ENCODE measurements at regions not wholly inside any gene's neighbourhood (a gene's known extent, or its start where the extent isn't known, plus 50 kb on each side); places are given as distances from the start of the nearest gene placed in this dataset.

- CTCF ChIA-PET: no interaction called here
- ATAC-seq: no peak
Observed at GRCh38 chr7:118759921-118760320, 535.4 kb downstream of the ANKRD7 start.

GRCh38 chr7:118762451-118762850, 537.9 kb downstream of the ANKRD7 start:
- Mint-ChIP-seq H3K4me1 (no peaks in the 10 kb centered on the region), H3K4me3 (no peak overlapping the region), H3K27me3 (no peaks in the 10 kb centered on the region), H3K9me3 (ENCODE audit: low read depth) (peaks cover 2% of the 10 kb centered on the region), H3K36me3 (ENCODE audit: low read depth) (no peaks in the 10 kb centered on the region), H3K27ac (no peak overlapping the region)
- ChIA-PET POLR2A (no interaction called here), CTCF (interaction anchor here (0.7 kb wide), 1 partner anchor 1049 kb away, joined by 3 read pairs; no protein-coding TSS in a partner anchor)
- no peak for DNase-seq
- intact Hi-C loops (cut with DNase I, micrococcal nuclease): no loop called here
- ATAC-seq: no peak

More at GRCh38 chr7:118759921-118760320, 535.4 kb downstream of the ANKRD7 start:
- no peak overlapping the region for H3K4me3 Mint-ChIP-seq
- no peak overlapping the region for H3K27ac Mint-ChIP-seq
- H3K4me1 Mint-ChIP-seq: no peaks in the 10 kb centered on the region
- no peaks in the 10 kb centered on the region for H3K36me3 Mint-ChIP-seq (ENCODE audit: low read depth)
- peaks cover 2% of the 10 kb centered on the region for H3K9me3 Mint-ChIP-seq (ENCODE audit: low read depth)
- DNase-seq: no peak
- POLR2A ChIA-PET: no interaction called here
- intact Hi-C loops (cut with DNase I, micrococcal nuclease): no loop called here
- no peaks in the 10 kb centered on the region for H3K27me3 Mint-ChIP-seq

GRCh38 chr7:118764221-118764620, 539.7 kb downstream of the ANKRD7 start:
- POLR2A ChIA-PET: no interaction called here
- CTCF ChIA-PET: interaction anchor here (0.7 kb wide), 1 partner anchor 58 kb away, joined by 3 read pairs; no protein-coding TSS in a partner anchor

GRCh38 chr7:118771672-118772071, 547.2 kb downstream of the ANKRD7 start:
- DNase-seq (no peak), ATAC-seq (no peak)
- no peak overlapping the region for H3K4me3 Mint-ChIP-seq
- H3K27me3 Mint-ChIP-seq: no peaks in the 10 kb centered on the region
- ChIA-PET CTCF (no interaction called here), POLR2A (no interaction called here)
- intact Hi-C loops (cut with DNase I, micrococcal nuclease): no loop called here
- H3K27ac Mint-ChIP-seq: no peak overlapping the region
- H3K9me3 Mint-ChIP-seq (ENCODE audit: low read depth): no peaks in the 10 kb centered on the region
- H3K36me3 Mint-ChIP-seq (ENCODE audit: low read depth): no peaks in the 10 kb centered on the region
- H3K4me1 Mint-ChIP-seq: no peaks in the 10 kb centered on the region

More at GRCh38 chr7:118764221-118764620, 539.7 kb downstream of the ANKRD7 start:
- no peaks in the 10 kb centered on the region for H3K4me1 Mint-ChIP-seq
- H3K36me3 Mint-ChIP-seq (ENCODE audit: low read depth): no peaks in the 10 kb centered on the region
- ATAC-seq: no peak
- H3K9me3 Mint-ChIP-seq (ENCODE audit: low read depth): peaks cover 2% of the 10 kb centered on the region
- no peak overlapping the region for H3K4me3 Mint-ChIP-seq
- intact Hi-C loops (cut with DNase I, micrococcal nuclease): no loop called here
- H3K27me3 Mint-ChIP-seq: no peaks in the 10 kb centered on the region
- no peak overlapping the region for H3K27ac Mint-ChIP-seq
- DNase-seq: no peak

GRCh38 chr7:118777308-118777707, 552.8 kb downstream of the ANKRD7 start:
- peaks cover 8% of the 10 kb centered on the region for H3K9me3 Mint-ChIP-seq (ENCODE audit: low read depth)
- intact Hi-C loops (cut with DNase I, micrococcal nuclease): no loop called here

GRCh38 chr7:118792682-118793081, 568.2 kb downstream of the ANKRD7 start:
- Mint-ChIP-seq H3K4me3 (no peak overlapping the region), H3K36me3 (ENCODE audit: low read depth) (no peaks in the 10 kb centered on the region), H3K27me3 (no peaks in the 10 kb centered on the region), H3K9me3 (ENCODE audit: low read depth) (peaks cover 11% of the 10 kb centered on the region), H3K27ac (no peak overlapping the region), H3K4me1 (no peaks in the 10 kb centered on the region)
- intact Hi-C loops (cut with DNase I, micrococcal nuclease): no loop called here
- ChIA-PET POLR2A (no interaction called here), CTCF (no interaction called here)
- no peak for ATAC-seq
- DNase-seq: no peak

More at GRCh38 chr7:118777308-118777707, 552.8 kb downstream of the ANKRD7 start:
- Mint-ChIP-seq H3K4me1 (no peaks in the 10 kb centered on the region), H3K4me3 (no peak overlapping the region), H3K27ac (no peak overlapping the region), H3K36me3 (ENCODE audit: low read depth) (no peaks in the 10 kb centered on the region), H3K27me3 (no peaks in the 10 kb centered on the region)
- ChIA-PET CTCF (no interaction called here), POLR2A (no interaction called here)
- DNase-seq (no peak), ATAC-seq (no peak)

- POLR2A ChIA-PET: no interaction called here
- H3K9me3 Mint-ChIP-seq (ENCODE audit: low read depth): peaks cover 12% of the 10 kb centered on the region
- H3K27ac Mint-ChIP-seq: no peak overlapping the region
- no peak overlapping the region for H3K4me3 Mint-ChIP-seq
- CTCF ChIA-PET: no interaction called here
- intact Hi-C loops (cut with DNase I, micrococcal nuclease): no loop called here
- no peaks in the 10 kb centered on the region for H3K27me3 Mint-ChIP-seq
- ATAC-seq (no peak), DNase-seq (no peak)
- H3K4me1 Mint-ChIP-seq: no peaks in the 10 kb centered on the region
- no peaks in the 10 kb centered on the region for H3K36me3 Mint-ChIP-seq (ENCODE audit: low read depth)
Observed at GRCh38 chr7:118793582-118793981, 569.1 kb downstream of the ANKRD7 start.

- no peak overlapping the region for H3K27ac Mint-ChIP-seq
- ChIA-PET CTCF (no interaction called here), POLR2A (no interaction called here)
- no peak for ATAC-seq
- no peaks in the 10 kb centered on the region for H3K36me3 Mint-ChIP-seq (ENCODE audit: low read depth)
- DNase-seq: no peak
- no peaks in the 10 kb centered on the region for H3K4me1 Mint-ChIP-seq
- H3K9me3 Mint-ChIP-seq (ENCODE audit: low read depth): peaks cover 15% of the 10 kb centered on the region
- intact Hi-C loops (cut with DNase I, micrococcal nuclease): no loop called here
- H3K4me3 Mint-ChIP-seq: no peak overlapping the region
- H3K27me3 Mint-ChIP-seq: no peaks in the 10 kb centered on the region
Observed at GRCh38 chr7:118794419-118794818, 569.9 kb downstream of the ANKRD7 start.

GRCh38 chr7:118801366-118801765, 576.9 kb downstream of the ANKRD7 start:
- no peaks in the 10 kb centered on the region for H3K27me3 Mint-ChIP-seq
- no peak overlapping the region for H3K4me3 Mint-ChIP-seq
- no peaks in the 10 kb centered on the region for H3K4me1 Mint-ChIP-seq
- ChIA-PET POLR2A (no interaction called here), CTCF (no interaction called here)
- no peak for DNase-seq
- H3K36me3 Mint-ChIP-seq (ENCODE audit: low read depth): no peaks in the 10 kb centered on the region
- intact Hi-C loops (cut with DNase I, micrococcal nuclease): no loop called here
- H3K9me3 Mint-ChIP-seq (ENCODE audit: low read depth): peaks cover 12% of the 10 kb centered on the region
- no peak overlapping the region for H3K27ac Mint-ChIP-seq
- no peak for ATAC-seq

GRCh38 chr7:118802726-118803125, 578.2 kb downstream of the ANKRD7 start:
- ATAC-seq (no peak), DNase-seq (no peak)
- H3K9me3 Mint-ChIP-seq (ENCODE audit: low read depth): peaks cover 10% of the 10 kb centered on the region
- no peaks in the 10 kb centered on the region for H3K27me3 Mint-ChIP-seq
- CTCF ChIA-PET: no interaction called here
- no peak overlapping the region for H3K4me3 Mint-ChIP-seq
- H3K4me1 Mint-ChIP-seq: no peaks in the 10 kb centered on the region
- POLR2A ChIA-PET: no interaction called here
- H3K36me3 Mint-ChIP-seq (ENCODE audit: low read depth): no peaks in the 10 kb centered on the region
- no peak overlapping the region for H3K27ac Mint-ChIP-seq
- intact Hi-C loops (cut with DNase I, micrococcal nuclease): no loop called here

GRCh38 chr7:118826246-118826645, 601.7 kb downstream of the ANKRD7 start:
- H3K9me3 Mint-ChIP-seq (ENCODE audit: low read depth): no peaks in the 10 kb centered on the region
- H3K4me3 Mint-ChIP-seq: no peak overlapping the region
- ATAC-seq (no peak), DNase-seq (no peak)
- CTCF ChIA-PET: no interaction called here
- H3K27ac Mint-ChIP-seq: no peak overlapping the region
- POLR2A ChIA-PET: no interaction called here
- intact Hi-C loops (cut with DNase I, micrococcal nuclease): no loop called here
- H3K36me3 Mint-ChIP-seq (ENCODE audit: low read depth): no peaks in the 10 kb centered on the region
- H3K4me1 Mint-ChIP-seq: no peaks in the 10 kb centered on the region
- no peaks in the 10 kb centered on the region for H3K27me3 Mint-ChIP-seq

GRCh38 chr7:118836933-118837332, 612.4 kb downstream of the ANKRD7 start:
- Mint-ChIP-seq H3K4me3 (no peak overlapping the region), H3K27ac (no peak overlapping the region), H3K36me3 (ENCODE audit: low read depth) (no peaks in the 10 kb centered on the region), H3K4me1 (no peaks in the 10 kb centered on the region), H3K9me3 (ENCODE audit: low read depth) (peaks cover 7% of the 10 kb centered on the region), H3K27me3 (no peaks in the 10 kb centered on the region)
- intact Hi-C loops (cut with DNase I, micrococcal nuclease): no loop called here
- peak; percentile 10 for DNase-seq
- peak; percentile 81 for ATAC-seq
- POLR2A ChIA-PET: no interaction called here
- CTCF ChIA-PET: no interaction called here

- ChIA-PET CTCF (no interaction called here), POLR2A (no interaction called here)
- Mint-ChIP-seq H3K36me3 (ENCODE audit: low read depth) (no peaks in the 10 kb centered on the region), H3K4me3 (no peak overlapping the region), H3K27ac (no peak overlapping the region), H3K4me1 (no peaks in the 10 kb centered on the region), H3K27me3 (no peaks in the 10 kb centered on the region), H3K9me3 (ENCODE audit: low read depth) (peaks cover 8% of the 10 kb centered on the region)
- no peak for ATAC-seq
- DNase-seq: no peak
- intact Hi-C loops (cut with DNase I, micrococcal nuclease): no loop called here
Observed at GRCh38 chr7:118839515-118839914, 615.0 kb downstream of the ANKRD7 start.

Measured in activated CD4-positive, alpha-beta T cell treated with anti-CD3 and anti-CD28 coated beads for 36 hours (primary cell).